Gastrocnemius medialis (tissue), 4 donors: ENCODE measurements at regions not wholly inside any gene's neighbourhood (a gene's known extent, or its start where the extent isn't known, plus 50 kb on each side); places are given as distances from the start of the nearest gene placed in this dataset.

Experiments used
- CTCF ChIP-seq, 5 experiments: fragments of 450-650 bp in 3 of 5; fragments of 200-600 bp in 2 of 5; sonication (generic) in 2 of 5; IDR thresholded peaks in 4 of 5; conservative IDR thresholded peaks in 1 of 5; 1 replicate in 4 of 5; 2 replicates in 1 of 5; pipeline ENCODE4 v1.5.1; 2016 to 2019; ENCODE audit warnings: antibody characterized with exemption in 5 of 5, mild to moderate bottlenecking in 3 of 5, moderate library complexity in 3 of 5
- POLR2A ChIP-seq, 2 donors: fragments of 450-650 bp; IDR thresholded peaks; one replicate each; pipeline ENCODE4 v1.6.1; 2017; ENCODE audit warnings: antibody characterized with exemption in 2 of 2, mild to moderate bottlenecking in 2 of 2, moderate library complexity in 2 of 2

GRCh38 chr14:65237941-65238340, 135.6 kb upstream of the MAX start:
- TF ChIP-seq CTCF (IDR thresholded peaks at IDR 0.05 in 4 of 5, conservative IDR thresholded peaks at IDR 0.05 in 1 of 5) = no peak
- TF ChIP-seq POLR2A (IDR thresholded peaks at IDR 0.05) = no peak
